T-helper 2 cell treated with Interferon-gamma antibody and Interleukin-4, amounts not matched to agents 5 μg/mL and 100 μg/mL, for 36 hours (primary cell): ENCODE measurements at regions not wholly inside any gene's neighbourhood (a gene's known extent, or its start where the extent isn't known, plus 50 kb on each side); places are given as distances from the start of the nearest gene placed in this dataset.

ENCODE experiments used
- DNase-seq: peaks from one replicate; pipeline ENCODE4 v3.0.0; 2021; ENCODE audit warnings: low spot score
- H3K27ac Mint-ChIP-seq: one replicate; pipeline ENCODE4 v1.8.0; 2021; ENCODE audit warnings: mild to moderate bottlenecking, mixed read lengths
- H3K27me3 Mint-ChIP-seq: one replicate; pipeline ENCODE4 v1.8.0; 2021; ENCODE audit warnings: low read depth, mixed read lengths
- H3K36me3 Mint-ChIP-seq: one replicate; pipeline ENCODE4 v1.8.0; 2021; ENCODE audit warnings: low read depth, mixed read lengths
- H3K4me1 Mint-ChIP-seq: one replicate; pipeline ENCODE4 v1.8.0; 2021; ENCODE audit warnings: low read depth, mixed read lengths
- H3K4me3 Mint-ChIP-seq: one replicate; pipeline ENCODE4 v1.8.0; 2022; ENCODE audit warnings: mild to moderate bottlenecking, moderate library complexity, mixed read lengths
- H3K9me3 Mint-ChIP-seq: one replicate; pipeline ENCODE4 v1.8.0; 2021; ENCODE audit warnings: mixed read lengths

DNA sequence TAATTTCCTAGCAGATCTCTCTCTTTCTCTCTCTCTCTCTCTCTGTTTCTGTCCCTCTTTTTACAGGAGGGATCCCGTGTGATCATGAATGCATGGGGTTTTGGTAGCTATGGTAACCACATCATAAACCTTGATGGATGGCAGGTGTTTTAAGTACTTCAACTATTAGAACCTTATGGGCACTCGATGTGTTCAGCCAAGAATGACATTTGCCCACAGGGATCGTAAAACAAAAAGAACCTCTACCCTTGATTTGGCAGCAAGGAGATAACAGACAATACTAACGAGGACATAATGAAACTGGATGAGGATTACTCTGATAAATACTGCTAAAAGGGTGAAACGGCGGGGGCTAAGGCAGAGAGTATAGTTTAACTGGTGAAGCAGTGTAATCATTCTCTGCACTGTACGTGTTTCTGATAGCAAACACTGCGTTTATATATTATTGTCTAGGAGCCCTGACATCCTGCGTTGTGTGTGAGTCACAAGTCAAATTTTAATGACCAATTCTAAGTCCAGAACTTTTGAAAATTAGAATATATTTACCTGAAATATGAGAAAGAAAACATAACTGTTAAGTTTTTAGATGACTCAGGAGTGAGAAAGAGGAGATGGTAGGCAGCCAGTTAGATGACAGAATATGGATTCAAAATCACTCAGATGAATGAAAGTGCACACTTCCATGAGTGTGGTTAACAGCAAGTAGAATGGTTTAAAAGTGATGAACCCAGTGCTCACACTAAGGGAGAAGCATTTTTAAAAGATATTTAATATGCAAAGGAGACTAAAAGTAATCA, 80.3 kb downstream of the OTOL1 start:
- no peak overlapping the region for H3K27ac Mint-ChIP-seq
- no peaks in the 10 kb centered on the region for H3K9me3 Mint-ChIP-seq
- H3K4me3 Mint-ChIP-seq = no peak overlapping the region
- DNase-seq = no peak
- peaks cover 2% of the 10 kb centered on the region for H3K27me3 Mint-ChIP-seq
- no peaks in the 10 kb centered on the region for H3K4me1 Mint-ChIP-seq
- H3K36me3 Mint-ChIP-seq = no peaks in the 10 kb centered on the region

DNA sequence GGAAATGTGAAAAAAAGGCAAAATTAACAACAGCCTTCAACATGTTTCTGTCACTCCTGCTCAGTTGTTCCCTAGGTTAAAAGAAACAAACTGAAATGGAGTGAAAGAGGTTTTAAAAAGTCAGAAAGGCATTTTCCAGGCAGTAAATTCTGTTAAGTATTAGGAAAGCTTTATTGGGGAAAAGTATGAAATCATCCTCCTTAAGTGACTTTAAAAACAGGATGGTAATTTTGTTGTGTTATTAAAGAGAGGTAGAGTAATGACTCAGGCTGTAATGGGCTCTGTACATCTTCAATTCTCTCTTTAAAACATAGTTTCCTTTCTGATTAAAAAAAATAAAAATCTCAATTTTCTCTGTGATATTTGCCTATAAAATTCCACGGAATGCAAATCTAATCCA, 81.1 kb downstream of the OTOL1 start:
- DNase-seq = no peak
- no peaks in the 10 kb centered on the region for H3K36me3 Mint-ChIP-seq
- no peak overlapping the region for H3K27ac Mint-ChIP-seq
- no peaks in the 10 kb centered on the region for H3K9me3 Mint-ChIP-seq
- no peaks in the 10 kb centered on the region for H3K4me1 Mint-ChIP-seq
- peaks cover 2% of the 10 kb centered on the region for H3K27me3 Mint-ChIP-seq
- H3K4me3 Mint-ChIP-seq = no peak overlapping the region

DNA sequence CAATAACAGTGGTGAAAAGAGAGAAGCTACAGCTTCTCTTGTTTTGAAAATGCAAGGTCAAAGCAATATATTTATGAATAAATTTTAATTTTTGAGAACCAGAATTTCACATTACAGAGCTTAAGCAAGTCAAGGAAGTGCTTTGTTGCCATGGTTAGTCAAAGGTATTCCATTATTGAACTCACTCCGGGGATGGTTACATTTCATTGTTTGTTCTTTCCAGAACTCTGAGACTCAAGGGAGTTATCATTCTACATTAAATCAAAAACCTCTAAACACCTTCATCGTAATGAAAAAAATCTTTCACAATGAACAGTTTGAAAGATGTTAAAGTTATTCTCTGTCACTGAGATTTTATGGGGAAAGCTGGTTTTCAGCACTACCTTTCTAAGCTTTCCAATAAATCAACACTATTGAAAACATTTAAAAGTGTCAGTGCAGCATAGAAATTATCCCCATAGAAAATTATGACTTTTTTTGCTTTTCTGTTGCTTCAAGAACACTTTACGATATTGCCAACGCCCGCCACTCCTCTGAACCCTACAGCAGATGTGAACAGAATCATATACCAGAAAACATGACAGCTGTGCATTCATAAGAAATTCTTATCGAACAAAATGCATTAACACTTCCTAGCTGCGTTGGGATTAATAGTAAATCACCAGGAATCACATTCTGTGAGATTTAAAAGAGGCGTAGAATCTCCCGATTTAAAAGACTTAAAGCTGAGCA, 83.0 kb downstream of the OTOL1 start:
- Mint-ChIP-seq H3K4me1 (no peaks in the 10 kb centered on the region), H3K4me3 (no peak overlapping the region), H3K27ac (no peak overlapping the region), H3K36me3 (no peaks in the 10 kb centered on the region), H3K27me3 (no peaks in the 10 kb centered on the region), H3K9me3 (no peaks in the 10 kb centered on the region)
- DNase-seq = no peak

DNA sequence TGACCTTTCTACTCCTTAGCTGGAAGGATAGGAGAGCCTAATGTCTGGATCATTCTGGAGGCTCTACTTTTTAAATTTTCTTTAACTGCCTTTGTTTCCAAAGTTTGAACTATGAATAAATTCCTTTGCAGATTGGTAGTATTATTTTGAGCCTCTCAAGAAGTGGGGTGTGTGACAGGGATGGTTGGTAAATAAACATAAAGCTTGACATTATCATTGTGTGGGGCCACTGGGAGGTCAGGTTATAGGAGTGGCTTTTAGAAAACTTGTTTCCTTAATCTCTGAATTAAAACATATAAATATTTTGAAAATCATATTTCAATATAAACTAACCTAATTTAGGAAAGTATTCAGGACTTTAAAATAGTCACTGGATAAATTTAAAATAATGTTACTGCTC, 89.3 kb downstream of the OTOL1 start:
- Mint-ChIP-seq H3K4me1 (no peaks in the 10 kb centered on the region), H3K36me3 (no peaks in the 10 kb centered on the region)

DNA sequence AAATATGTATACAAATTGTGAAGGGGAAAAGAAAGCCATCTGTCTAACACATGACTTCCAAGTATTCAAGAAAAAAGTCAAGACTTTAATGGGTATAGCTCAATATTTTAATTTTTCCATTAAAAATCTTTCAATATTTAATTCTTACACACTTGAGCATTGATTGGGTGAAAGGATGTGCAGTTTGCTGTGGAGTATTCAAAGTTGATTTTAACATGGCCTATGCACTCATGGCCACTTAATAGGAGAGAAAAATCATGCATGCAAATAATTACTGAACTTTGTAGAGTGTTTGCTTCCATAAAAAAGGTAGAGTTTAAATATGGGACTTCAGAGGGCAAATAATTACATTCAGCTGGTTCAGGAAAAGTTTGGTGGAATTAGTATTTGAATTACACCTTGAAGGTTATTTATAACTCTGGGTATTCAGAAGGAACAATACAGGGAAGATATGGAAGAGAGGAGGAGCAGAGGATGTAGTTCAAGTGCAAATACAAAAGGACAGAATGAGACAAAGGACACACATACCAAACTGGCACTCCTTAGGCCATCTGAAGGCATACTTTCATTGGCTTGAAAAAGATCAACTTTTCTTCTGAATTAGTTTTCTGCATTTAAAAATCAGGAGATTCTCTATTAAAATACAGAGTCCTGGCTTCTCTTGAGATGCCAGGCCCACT, 90.1 kb downstream of the OTOL1 start:
- Mint-ChIP-seq H3K36me3 (no peaks in the 10 kb centered on the region), H3K27ac (no peak overlapping the region), H3K4me1 (no peaks in the 10 kb centered on the region), H3K27me3 (no peaks in the 10 kb centered on the region), H3K4me3 (no peak overlapping the region), H3K9me3 (no peaks in the 10 kb centered on the region)
- no peak for DNase-seq

More for the DNA sequence above, 89.3 kb downstream of the OTOL1 start:
- no peak overlapping the region for H3K27ac Mint-ChIP-seq
- no peaks in the 10 kb centered on the region for H3K9me3 Mint-ChIP-seq
- H3K27me3 Mint-ChIP-seq = no peaks in the 10 kb centered on the region
- DNase-seq = no peak
- H3K4me3 Mint-ChIP-seq = no peak overlapping the region

DNA sequence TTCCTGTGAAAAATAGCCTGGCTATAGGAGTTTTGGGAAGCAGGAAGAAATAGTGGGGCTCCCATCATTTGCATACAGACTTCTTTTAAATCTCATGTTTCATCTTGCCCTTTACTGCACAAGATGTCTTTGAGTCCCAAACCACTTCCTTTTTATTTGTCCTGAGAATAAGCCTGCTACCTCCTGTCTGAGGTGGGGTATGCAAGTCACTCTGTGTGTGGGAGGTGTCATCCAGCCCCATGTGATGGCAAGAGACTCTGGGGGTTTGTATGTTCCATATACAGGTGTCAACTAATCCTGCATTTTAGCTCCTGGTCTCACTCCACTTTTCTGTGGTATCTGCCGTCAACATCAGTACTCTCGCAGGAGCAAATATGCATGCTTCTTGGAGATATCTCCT, 102.0 kb downstream of the OTOL1 start:
- no peak overlapping the region for H3K27ac Mint-ChIP-seq
- no peaks in the 10 kb centered on the region for H3K36me3 Mint-ChIP-seq
- H3K4me1 Mint-ChIP-seq = no peaks in the 10 kb centered on the region
- no peaks in the 10 kb centered on the region for H3K27me3 Mint-ChIP-seq
- DNase-seq = no peak
- H3K9me3 Mint-ChIP-seq = no peaks in the 10 kb centered on the region
- no peak overlapping the region for H3K4me3 Mint-ChIP-seq

DNA sequence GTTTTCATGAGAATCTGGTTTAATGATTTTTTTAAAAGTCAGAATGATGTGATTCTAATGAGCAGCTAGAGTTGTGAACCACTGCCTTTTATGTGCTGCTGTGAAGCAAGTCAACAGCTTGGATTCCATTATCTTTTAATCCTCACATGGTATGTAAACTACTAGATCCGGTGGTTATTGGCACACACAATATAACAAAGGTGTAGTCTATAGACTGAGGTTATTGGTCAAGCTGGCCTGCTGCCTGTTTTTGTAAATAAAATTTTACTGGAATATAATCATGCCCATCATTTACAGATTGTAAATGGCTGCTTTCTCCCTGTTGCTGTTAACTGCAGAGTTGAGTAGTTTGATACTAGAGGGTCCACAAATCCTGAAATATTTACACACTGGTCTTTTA, 103.1 kb downstream of the OTOL1 start:
- Mint-ChIP-seq H3K4me1 (no peaks in the 10 kb centered on the region), H3K4me3 (no peak overlapping the region), H3K27ac (no peak overlapping the region), H3K9me3 (no peaks in the 10 kb centered on the region), H3K27me3 (no peaks in the 10 kb centered on the region), H3K36me3 (no peaks in the 10 kb centered on the region)
- no peak for DNase-seq

DNA sequence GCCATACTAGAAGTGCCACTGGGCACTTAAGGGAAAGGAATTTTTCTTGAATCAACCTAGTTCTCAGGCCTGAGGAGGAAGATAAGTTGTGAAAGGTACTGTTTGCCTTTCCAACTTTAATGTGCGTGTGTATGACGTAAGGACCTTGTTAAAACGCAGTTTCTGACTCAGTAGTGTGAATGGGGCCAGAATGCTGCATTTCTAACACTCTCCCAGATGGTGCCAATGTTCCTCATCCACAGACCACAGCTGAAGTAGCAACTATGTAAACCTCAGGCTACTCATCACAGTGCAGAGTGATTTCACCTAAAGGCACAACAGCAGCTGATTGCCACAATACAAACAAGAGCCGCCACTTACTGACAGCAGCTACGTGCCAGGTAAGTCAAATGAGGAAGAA, 103.6 kb downstream of the OTOL1 start:
- Mint-ChIP-seq H3K4me1 (no peaks in the 10 kb centered on the region), H3K27ac (no peak overlapping the region), H3K4me3 (no peak overlapping the region), H3K9me3 (no peaks in the 10 kb centered on the region), H3K36me3 (no peaks in the 10 kb centered on the region), H3K27me3 (no peaks in the 10 kb centered on the region)
- no peak for DNase-seq

DNA sequence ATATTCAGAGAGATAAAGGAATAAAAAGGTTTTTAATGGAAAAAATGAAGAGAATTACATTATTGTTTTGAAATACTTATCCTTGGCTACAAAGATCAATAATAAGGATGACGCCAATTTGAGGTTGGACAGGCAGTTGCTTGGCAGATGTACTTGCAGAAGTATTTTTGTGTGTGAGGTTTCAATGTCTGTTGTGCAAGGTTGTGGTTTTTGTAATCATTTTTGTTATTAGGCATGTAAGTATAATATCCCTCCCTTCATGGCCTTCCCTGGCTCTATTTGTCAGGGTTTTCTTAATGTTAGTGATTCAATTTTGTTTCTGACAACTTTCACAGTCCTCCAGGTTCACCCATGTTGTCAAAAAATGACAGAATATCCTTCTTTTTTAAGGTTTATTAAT, 105.9 kb downstream of the OTOL1 start:
- Mint-ChIP-seq H3K27ac (no peak overlapping the region), H3K36me3 (no peaks in the 10 kb centered on the region), H3K9me3 (no peaks in the 10 kb centered on the region), H3K4me3 (no peak overlapping the region), H3K27me3 (no peaks in the 10 kb centered on the region), H3K4me1 (no peaks in the 10 kb centered on the region)
- no peak for DNase-seq

DNA sequence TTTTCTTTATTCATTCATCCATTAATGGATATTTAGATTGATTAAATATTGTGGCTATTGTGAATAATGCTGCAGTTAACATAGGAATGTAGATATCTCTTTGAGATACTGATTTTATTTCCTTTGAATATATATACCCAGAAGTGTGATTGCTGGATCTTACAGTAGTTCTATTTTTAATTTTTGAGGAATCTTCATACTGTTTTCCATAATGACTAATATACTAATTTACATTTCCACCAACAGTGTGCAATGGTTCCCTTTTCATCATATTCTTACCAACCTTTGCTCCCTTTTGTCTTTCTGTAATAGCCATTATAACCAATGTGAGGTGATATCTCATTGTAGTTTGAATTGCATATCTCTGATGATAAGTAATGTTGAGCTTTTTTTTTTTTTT, 106.3 kb downstream of the OTOL1 start:
- no peak overlapping the region for H3K4me3 Mint-ChIP-seq
- no peaks in the 10 kb centered on the region for H3K27me3 Mint-ChIP-seq
- H3K9me3 Mint-ChIP-seq = no peaks in the 10 kb centered on the region
- DNase-seq = no peak
- no peaks in the 10 kb centered on the region for H3K4me1 Mint-ChIP-seq
- no peak overlapping the region for H3K27ac Mint-ChIP-seq
- H3K36me3 Mint-ChIP-seq = no peaks in the 10 kb centered on the region

DNA sequence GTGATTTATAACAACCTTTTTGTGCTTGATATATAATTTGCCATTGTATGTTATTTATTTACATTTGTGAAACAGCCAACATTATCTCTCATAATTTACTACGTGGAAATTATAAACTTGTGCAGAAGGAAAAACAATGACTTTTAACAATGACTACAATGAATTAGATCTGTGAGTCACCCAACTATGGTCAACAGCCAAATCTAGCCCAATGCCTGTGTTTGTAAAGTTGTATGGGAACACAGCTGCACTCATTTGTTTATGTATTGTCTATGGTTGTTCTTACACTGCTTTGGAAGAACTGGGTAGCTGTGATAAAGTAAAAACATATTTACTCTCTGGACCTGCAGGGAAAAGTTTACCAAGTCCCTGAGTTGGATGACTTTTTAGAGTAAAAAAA, 110.4 kb downstream of the OTOL1 start:
- no peak overlapping the region for H3K4me3 Mint-ChIP-seq
- no peaks in the 10 kb centered on the region for H3K4me1 Mint-ChIP-seq
- no peaks in the 10 kb centered on the region for H3K36me3 Mint-ChIP-seq
- DNase-seq = no peak
- peaks cover 5% of the 10 kb centered on the region for H3K9me3 Mint-ChIP-seq
- H3K27me3 Mint-ChIP-seq = no peaks in the 10 kb centered on the region
- H3K27ac Mint-ChIP-seq = no peak overlapping the region

DNA sequence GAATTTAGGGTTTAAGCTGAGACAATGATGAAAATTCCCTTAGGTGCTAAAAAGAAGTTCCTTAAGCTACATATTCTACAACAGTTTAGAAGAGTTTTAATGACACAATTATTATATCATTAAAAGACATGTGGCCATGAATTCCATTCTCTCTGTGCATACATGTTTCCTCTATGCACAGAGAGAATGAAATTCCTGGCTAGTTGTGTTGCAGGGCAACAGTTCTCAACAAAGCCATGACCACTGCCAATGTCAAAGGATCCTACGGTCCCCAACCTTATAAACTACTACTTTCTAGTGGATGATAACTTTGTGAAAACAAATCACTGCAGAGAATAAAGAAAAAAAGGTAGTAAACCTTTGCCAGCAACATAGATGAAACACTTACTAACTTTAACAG, 122.7 kb downstream of the OTOL1 start:
- Mint-ChIP-seq H3K9me3 (no peaks in the 10 kb centered on the region), H3K27me3 (no peaks in the 10 kb centered on the region), H3K36me3 (no peaks in the 10 kb centered on the region), H3K4me1 (no peaks in the 10 kb centered on the region), H3K4me3 (no peak overlapping the region), H3K27ac (no peak overlapping the region)
- no peak for DNase-seq

DNA sequence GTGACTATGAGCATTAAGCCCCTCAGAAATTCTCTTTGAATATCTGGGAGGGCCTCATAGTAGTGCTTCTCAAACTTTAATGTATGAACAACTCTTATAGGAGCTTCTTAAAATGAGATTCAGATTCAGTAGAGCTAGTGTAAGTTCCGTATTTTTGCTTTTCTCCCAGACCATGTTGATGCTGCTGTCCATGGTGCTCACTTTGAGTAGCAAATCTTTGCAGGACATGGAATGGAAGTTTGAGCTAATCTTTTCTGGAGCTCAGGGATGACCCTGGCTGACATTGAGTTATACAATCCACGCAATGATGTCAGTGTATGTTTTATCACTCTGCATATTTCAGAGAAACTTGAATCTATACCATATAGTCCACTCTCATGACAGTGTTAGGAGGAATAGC, 134.2 kb downstream of the OTOL1 start:
- H3K36me3 Mint-ChIP-seq = no peaks in the 10 kb centered on the region
- DNase-seq = no peak
- no peak overlapping the region for H3K4me3 Mint-ChIP-seq
- H3K27me3 Mint-ChIP-seq = no peaks in the 10 kb centered on the region
- H3K4me1 Mint-ChIP-seq = no peaks in the 10 kb centered on the region
- no peak overlapping the region for H3K27ac Mint-ChIP-seq
- H3K9me3 Mint-ChIP-seq = no peaks in the 10 kb centered on the region

DNA sequence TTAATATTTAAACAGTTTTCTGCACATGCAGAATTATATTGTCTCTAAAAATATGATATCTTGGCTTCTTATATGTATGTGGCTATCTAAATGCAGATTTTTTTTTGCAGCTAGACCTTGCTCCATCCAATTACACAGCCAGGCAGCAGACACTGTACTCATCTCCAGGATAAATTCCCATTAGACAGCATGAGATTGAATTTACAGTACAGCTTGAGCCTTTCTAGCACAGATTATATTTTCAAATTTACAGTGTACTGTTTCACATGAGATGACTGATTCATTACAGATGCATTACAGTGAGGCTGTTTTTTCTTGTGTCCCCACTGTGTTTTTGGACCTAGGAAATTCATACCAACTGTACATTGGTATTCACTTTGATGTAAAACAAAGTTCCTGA, 134.9 kb downstream of the OTOL1 start:
- no peaks in the 10 kb centered on the region for H3K27me3 Mint-ChIP-seq
- H3K27ac Mint-ChIP-seq = no peak overlapping the region
- no peaks in the 10 kb centered on the region for H3K9me3 Mint-ChIP-seq
- no peak for DNase-seq
- H3K4me3 Mint-ChIP-seq = no peak overlapping the region
- H3K36me3 Mint-ChIP-seq = no peaks in the 10 kb centered on the region
- H3K4me1 Mint-ChIP-seq = no peaks in the 10 kb centered on the region
